ENCODE measurements at regions not wholly inside any gene's neighbourhood (a gene's known extent, or its start where the extent isn't known, plus 50 kb on each side); places are given as distances from the start of the nearest gene placed in this dataset.

DNA sequence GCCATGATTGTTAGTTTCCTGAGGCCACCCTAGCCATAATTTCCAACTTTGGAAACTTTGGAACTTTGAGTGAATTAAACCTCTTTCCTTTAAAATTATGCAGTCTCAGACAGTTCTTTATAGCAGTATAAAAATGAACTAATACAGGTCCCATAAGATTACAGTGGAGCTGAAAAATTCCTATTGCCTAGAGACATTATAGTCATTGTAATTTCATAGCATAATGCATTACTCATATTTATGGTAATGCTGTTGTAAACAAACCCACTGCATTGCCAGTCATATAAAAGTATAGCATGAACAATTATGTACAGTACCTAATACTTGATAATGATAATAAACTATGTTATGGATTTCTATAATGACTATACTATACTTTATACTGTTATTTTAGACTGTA, 88.0 kb upstream of the TMEM229A start:
- TF ChIP-seq POLR2A (IDR thresholded peaks at IDR 0.05; ENCODE audit: low read length): no peak
- TF ChIP-seq, protein P1, sequence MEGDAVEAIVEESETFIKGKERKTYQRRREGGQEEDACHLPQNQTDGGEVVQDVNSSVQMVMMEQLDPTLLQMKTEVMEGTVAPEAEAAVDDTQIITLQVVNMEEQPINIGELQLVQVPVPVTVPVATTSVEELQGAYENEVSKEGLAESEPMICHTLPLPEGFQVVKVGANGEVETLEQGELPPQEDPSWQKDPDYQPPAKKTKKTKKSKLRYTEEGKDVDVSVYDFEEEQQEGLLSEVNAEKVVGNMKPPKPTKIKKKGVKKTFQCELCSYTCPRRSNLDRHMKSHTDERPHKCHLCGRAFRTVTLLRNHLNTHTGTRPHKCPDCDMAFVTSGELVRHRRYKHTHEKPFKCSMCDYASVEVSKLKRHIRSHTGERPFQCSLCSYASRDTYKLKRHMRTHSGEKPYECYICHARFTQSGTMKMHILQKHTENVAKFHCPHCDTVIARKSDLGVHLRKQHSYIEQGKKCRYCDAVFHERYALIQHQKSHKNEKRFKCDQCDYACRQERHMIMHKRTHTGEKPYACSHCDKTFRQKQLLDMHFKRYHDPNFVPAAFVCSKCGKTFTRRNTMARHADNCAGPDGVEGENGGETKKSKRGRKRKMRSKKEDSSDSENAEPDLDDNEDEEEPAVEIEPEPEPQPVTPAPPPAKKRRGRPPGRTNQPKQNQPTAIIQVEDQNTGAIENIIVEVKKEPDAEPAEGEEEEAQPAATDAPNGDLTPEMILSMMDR (IDR thresholded peaks at IDR 0.05): no peak

Data from A549 (cell line).